NCI-H146 (cell line): ENCODE measurements at regions not wholly inside any gene's neighbourhood (a gene's known extent, or its start where the extent isn't known, plus 50 kb on each side); places are given as distances from the start of the nearest gene placed in this dataset.
"Not testable (repeated sequence)": the region's sequence is repeated elsewhere in the genome, so short reads cannot be mapped to it uniquely, and the experiment has no call there.

Experiments
- DNase-seq: peaks from one replicate; lab custom pipeline; 2025; lab: John Stamatoyannopoulos, UW

GRCh38 chr1:31485166-31485565 lies 72.2 kb downstream of the SERINC2 start:
- DNase-seq: no peak

- DNase-seq: no peak
Measured at GRCh38 chr1:31487143-31487542, 74.1 kb downstream of the SERINC2 start.

- no peak for DNase-seq
Measured at GRCh38 chr1:31487721-31488293, 74.8 kb downstream of the SERINC2 start.

GRCh38 chr1:31488528-31488927 lies 75.5 kb downstream of the SERINC2 start:
- DNase-seq: no peak

GRCh38 chr1:31489575-31489974 lies 76.6 kb downstream of the SERINC2 start:
- DNase-seq: not testable (repeated sequence)

GRCh38 chr1:31490596-31490995 lies 77.6 kb downstream of the SERINC2 start:
- not testable (repeated sequence) for DNase-seq

- not testable (repeated sequence) for DNase-seq
Measured at GRCh38 chr1:31495351-31495750, 81.0 kb upstream of the TINAGL1 start.

GRCh38 chr1:31495770-31496169 lies 80.5 kb upstream of the TINAGL1 start:
- DNase-seq: not testable (repeated sequence)

- DNase-seq: no peak
Measured at GRCh38 chr1:31497601-31498000, 78.7 kb upstream of the TINAGL1 start.

- DNase-seq: no peak
Measured at GRCh38 chr1:31498376-31499040, 77.8 kb upstream of the TINAGL1 start.

- DNase-seq: no peak
Measured at GRCh38 chr1:31501505-31501904, 74.8 kb upstream of the TINAGL1 start.

GRCh38 chr1:31502253-31502652 lies 74.1 kb upstream of the TINAGL1 start:
- no peak for DNase-seq

- no peak for DNase-seq
Measured at GRCh38 chr1:31502926-31503511, 73.3 kb upstream of the TINAGL1 start.

GRCh38 chr1:31503570-31503969 lies 72.7 kb upstream of the TINAGL1 start:
- DNase-seq: no peak

GRCh38 chr1:31504001-31504400 lies 72.3 kb upstream of the TINAGL1 start:
- DNase-seq: no peak

GRCh38 chr1:31505911-31506497 lies 70.3 kb upstream of the TINAGL1 start:
- no peak for DNase-seq

- peak; percentile 11 for DNase-seq
Measured at GRCh38 chr1:31507221-31507620, 69.1 kb upstream of the TINAGL1 start.

GRCh38 chr1:31507676-31508530 lies 68.4 kb upstream of the TINAGL1 start:
- DNase-seq: no peak

- DNase-seq: peak; percentile 11
Measured at GRCh38 chr1:31509124-31510072, 66.9 kb upstream of the TINAGL1 start.

- DNase-seq: peak; percentile 37
Measured at GRCh38 chr1:31510304-31510703, 66.0 kb upstream of the TINAGL1 start.
